DOHH2 (cell line): ENCODE measurements at regions not wholly inside any gene's neighbourhood (a gene's known extent, or its start where the extent isn't known, plus 50 kb on each side); places are given as distances from the start of the nearest gene placed in this dataset.

Experiments used
- H3F3A ChIP-seq: fragments of 200-600 bp; sonication (generic), shearing (Covaris generic); 2 replicates; pipeline ENCODE4 v1.6.0; 2016; ENCODE audit warnings: antibody characterized with exemption, mild to moderate bottlenecking; ENCODE audit not compliant: control insufficient read depth, insufficient read depth
- H3K27ac ChIP-seq: fragments of 200-600 bp; sonication (generic); 2 replicates; pipeline ENCODE4 v1.5.1; 2014; ENCODE audit warnings: low read depth, mild to moderate bottlenecking, low read length, moderate library complexity
- H3K27me3 ChIP-seq: fragments of 200-600 bp; sonication (generic); 2 replicates; pipeline ENCODE4 v1.6.1; 2014; ENCODE audit warnings: mild to moderate bottlenecking, low read length, mixed read lengths; ENCODE audit not compliant: control insufficient read depth
- H3K36me3 ChIP-seq: fragments of 200-600 bp; sonication (generic); 2 replicates; pipeline ENCODE4 v1.6.1; 2014; ENCODE audit warnings: mild to moderate bottlenecking, low read length, moderate library complexity, mixed read lengths; ENCODE audit not compliant: control insufficient read depth
- H3K4me1 ChIP-seq: fragments of 200-600 bp; sonication (generic); 2 replicates; pipeline ENCODE4 v1.6.1; 2014; ENCODE audit warnings: mild to moderate bottlenecking, low read length, mixed read lengths; ENCODE audit not compliant: control insufficient read depth
- H3K4me2 ChIP-seq: fragments of 200-600 bp; sonication (generic); 2 replicates; pipeline ENCODE4 v1.6.0; 2014; ENCODE audit warnings: mild to moderate bottlenecking, low read length, moderate library complexity
- H3K4me3 ChIP-seq: fragments of 200-600 bp; sonication (generic); 2 replicates; pipeline ENCODE4 v1.5.1; 2014; ENCODE audit warnings: mild to moderate bottlenecking, low read length, mixed read lengths
- H3K79me2 ChIP-seq: fragments of 200-600 bp; sonication (generic); 2 replicates; pipeline ENCODE4 v1.6.1; 2014; ENCODE audit warnings: mild to moderate bottlenecking, low read length, mixed read lengths; ENCODE audit not compliant: control insufficient read depth
- H3K9me2 ChIP-seq: fragments of 200-600 bp; sonication (generic); replicated peaks from 2 replicates; pipeline ENCODE4 v1.6.1; 2014; ENCODE audit warnings: mild to moderate bottlenecking, low read length, mixed read lengths; ENCODE audit not compliant: control insufficient read depth
- H3K9me3 ChIP-seq: fragments of 200-600 bp; sonication (generic); 2 replicates; pipeline ENCODE4 v1.6.1; 2014; ENCODE audit warnings: antibody characterized with exemption, low read length, mixed read lengths; ENCODE audit not compliant: control insufficient read depth, insufficient read depth
- H4K20me1 ChIP-seq: fragments of 200-600 bp; sonication (generic); 2 replicates; pipeline ENCODE4 v1.6.0; 2014; ENCODE audit warnings: low read depth, mild to moderate bottlenecking, antibody characterized with exemption, low read length, moderate library complexity; ENCODE audit not compliant: control insufficient read depth, insufficient read depth
- EZH2phosphoT487 ChIP-seq: fragments of 200-600 bp; sonication (generic); IDR thresholded peaks from 2 replicates; pipeline ENCODE4 v1.6.1; 2017; ENCODE audit warnings: borderline replicate concordance, mild to moderate bottlenecking, antibody characterized with exemption, low read length, moderate library complexity, mixed read lengths
- TF ChIP-seq, protein P1 (sequence below): fragments of 200-600 bp; sonication (generic); IDR thresholded peaks from one replicate; pipeline ENCODE4 v1.5.1; 2014; ENCODE audit warnings: antibody characterized with exemption, mild to moderate bottlenecking, low read depth, low read length; ENCODE audit not compliant: poor library complexity, severe bottlenecking

DNA sequence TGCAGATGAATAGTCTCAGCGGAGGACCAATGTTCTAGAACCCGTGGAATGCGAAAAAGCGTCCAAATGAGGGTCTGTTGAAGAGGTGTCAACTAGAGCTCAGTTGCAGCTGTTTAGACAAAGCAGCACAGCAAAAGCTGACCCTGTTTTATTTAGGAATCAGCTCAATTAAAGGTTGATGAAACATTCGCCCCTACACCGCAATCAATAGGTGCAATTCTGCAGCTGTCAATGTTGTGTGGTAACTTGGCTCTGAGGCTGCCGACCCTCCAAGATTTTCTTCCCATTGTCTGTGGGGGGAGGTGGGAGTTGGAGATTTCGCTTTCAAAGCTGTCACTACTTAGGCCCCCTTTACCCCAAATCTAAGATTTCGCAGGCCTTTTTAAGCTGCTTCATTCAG, 330.0 kb downstream of the ETAA1 start:
- H3K4me3 ChIP-seq, result no peak overlapping the region
- H4K20me1 ChIP-seq, result no peaks in the 10 kb centered on the region
- peaks cover 4% of the 10 kb centered on the region for H3K9me3 ChIP-seq
- no peak overlapping the region for H3K27ac ChIP-seq
- no peak for TF ChIP-seq EZH2phosphoT487
- TF ChIP-seq, protein P1, sequence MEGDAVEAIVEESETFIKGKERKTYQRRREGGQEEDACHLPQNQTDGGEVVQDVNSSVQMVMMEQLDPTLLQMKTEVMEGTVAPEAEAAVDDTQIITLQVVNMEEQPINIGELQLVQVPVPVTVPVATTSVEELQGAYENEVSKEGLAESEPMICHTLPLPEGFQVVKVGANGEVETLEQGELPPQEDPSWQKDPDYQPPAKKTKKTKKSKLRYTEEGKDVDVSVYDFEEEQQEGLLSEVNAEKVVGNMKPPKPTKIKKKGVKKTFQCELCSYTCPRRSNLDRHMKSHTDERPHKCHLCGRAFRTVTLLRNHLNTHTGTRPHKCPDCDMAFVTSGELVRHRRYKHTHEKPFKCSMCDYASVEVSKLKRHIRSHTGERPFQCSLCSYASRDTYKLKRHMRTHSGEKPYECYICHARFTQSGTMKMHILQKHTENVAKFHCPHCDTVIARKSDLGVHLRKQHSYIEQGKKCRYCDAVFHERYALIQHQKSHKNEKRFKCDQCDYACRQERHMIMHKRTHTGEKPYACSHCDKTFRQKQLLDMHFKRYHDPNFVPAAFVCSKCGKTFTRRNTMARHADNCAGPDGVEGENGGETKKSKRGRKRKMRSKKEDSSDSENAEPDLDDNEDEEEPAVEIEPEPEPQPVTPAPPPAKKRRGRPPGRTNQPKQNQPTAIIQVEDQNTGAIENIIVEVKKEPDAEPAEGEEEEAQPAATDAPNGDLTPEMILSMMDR, result no peak
- no peak overlapping the region for H3K4me2 ChIP-seq
- no peaks in the 10 kb centered on the region for H3K27me3 ChIP-seq
- no peaks in the 10 kb centered on the region for H3K4me1 ChIP-seq
- no peaks in the 10 kb centered on the region for H3F3A ChIP-seq
- H3K79me2 ChIP-seq, result no peaks in the 10 kb centered on the region
- H3K36me3 ChIP-seq, result no peaks in the 10 kb centered on the region
- no peaks in the 10 kb centered on the region for H3K9me2 ChIP-seq

DNA sequence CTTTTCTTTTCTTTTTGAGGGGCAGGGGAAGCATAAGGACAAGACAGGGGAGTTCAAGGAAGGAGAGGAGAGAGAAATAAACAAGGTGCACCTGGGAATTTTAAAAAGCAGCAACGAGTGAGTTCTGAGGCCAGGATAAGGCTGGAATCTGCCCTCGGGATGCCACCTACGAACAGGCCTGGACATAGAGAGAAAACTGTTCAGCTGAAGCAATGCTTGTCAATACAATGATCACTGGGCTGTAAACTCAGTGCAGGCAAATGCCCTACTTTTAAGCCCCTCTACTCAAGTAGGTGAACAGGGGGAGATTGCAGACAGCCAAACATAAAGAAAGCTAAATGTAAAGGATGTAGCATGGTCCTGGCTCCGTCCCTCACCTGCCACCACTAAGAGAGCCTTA, 330.5 kb downstream of the ETAA1 start:
- Histone ChIP-seq H4K20me1 (no peaks in the 10 kb centered on the region), H3K27ac (no peak overlapping the region), H3K36me3 (no peaks in the 10 kb centered on the region), H3K4me1 (no peaks in the 10 kb centered on the region), H3K79me2 (no peaks in the 10 kb centered on the region), H3K9me3 (no peaks in the 10 kb centered on the region), H3K9me2 (no peaks in the 10 kb centered on the region), H3K27me3 (no peaks in the 10 kb centered on the region), H3F3A (no peaks in the 10 kb centered on the region), H3K4me3 (no peak overlapping the region), H3K4me2 (no peak overlapping the region)
- TF ChIP-seq, protein P1, result no peak
- no peak for TF ChIP-seq EZH2phosphoT487

DNA sequence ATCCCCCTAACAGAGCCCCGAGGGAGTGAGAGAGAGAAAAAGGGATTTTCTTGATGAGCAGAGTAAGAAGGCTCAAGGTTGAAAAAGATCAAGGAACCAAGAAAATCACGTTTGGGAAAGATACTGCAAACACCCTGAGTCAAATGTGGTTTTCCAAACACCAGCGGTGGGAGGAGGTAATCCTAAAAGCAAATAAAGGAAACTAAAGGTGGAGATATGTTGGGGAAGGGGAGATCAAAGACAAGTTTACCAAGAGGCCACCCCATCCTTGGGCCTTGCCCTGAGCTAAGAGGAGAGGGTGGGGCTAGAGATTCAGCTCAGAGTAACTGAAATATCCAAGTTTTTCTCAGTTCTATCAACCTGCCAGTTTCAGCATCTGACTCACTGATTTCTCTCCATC, 332.3 kb downstream of the ETAA1 start:
- no peaks in the 10 kb centered on the region for H3K4me1 ChIP-seq
- H3K9me2 ChIP-seq, result no peaks in the 10 kb centered on the region
- H3K27ac ChIP-seq, result no peak overlapping the region
- H3K27me3 ChIP-seq, result no peaks in the 10 kb centered on the region
- no peak overlapping the region for H3K4me2 ChIP-seq
- no peaks in the 10 kb centered on the region for H4K20me1 ChIP-seq
- no peak overlapping the region for H3K4me3 ChIP-seq
- no peaks in the 10 kb centered on the region for H3K79me2 ChIP-seq
- H3K36me3 ChIP-seq, result no peaks in the 10 kb centered on the region
- no peaks in the 10 kb centered on the region for H3K9me3 ChIP-seq
- TF ChIP-seq, protein P1, result no peak
- TF ChIP-seq EZH2phosphoT487, result no peak
- H3F3A ChIP-seq, result no peaks in the 10 kb centered on the region

DNA sequence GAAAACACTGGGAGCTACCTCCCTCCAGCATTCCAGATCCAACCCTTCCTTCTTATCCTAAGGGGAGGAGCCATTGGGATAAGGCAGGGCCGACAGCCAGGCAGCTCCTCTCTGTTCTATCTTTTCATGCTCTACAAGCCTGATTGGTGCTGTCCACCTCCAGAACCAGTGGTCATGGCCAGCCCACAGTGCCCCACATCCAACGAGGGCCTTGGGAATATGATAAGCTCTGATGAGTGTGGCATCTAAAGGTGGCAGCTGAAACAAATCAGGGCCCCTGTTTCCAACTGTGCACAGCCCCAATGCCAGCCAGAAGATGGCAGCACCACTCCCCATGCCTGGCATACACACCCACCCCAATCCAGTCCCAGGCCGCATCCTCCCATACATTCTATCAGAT, 329.3 kb downstream of the C1D start:
- H4K20me1 ChIP-seq, result no peaks in the 10 kb centered on the region
- no peaks in the 10 kb centered on the region for H3K9me2 ChIP-seq
- no peak overlapping the region for H3K27ac ChIP-seq
- H3K4me1 ChIP-seq, result no peaks in the 10 kb centered on the region
- H3F3A ChIP-seq, result no peaks in the 10 kb centered on the region
- no peak overlapping the region for H3K4me3 ChIP-seq
- H3K9me3 ChIP-seq, result no peaks in the 10 kb centered on the region
- no peaks in the 10 kb centered on the region for H3K27me3 ChIP-seq
- no peaks in the 10 kb centered on the region for H3K79me2 ChIP-seq
- H3K4me2 ChIP-seq, result no peak overlapping the region
- H3K36me3 ChIP-seq, result no peaks in the 10 kb centered on the region
- TF ChIP-seq EZH2phosphoT487, result no peak
- TF ChIP-seq, protein P1, result peak; percentile 50
